ENCODE measurements at regions not wholly inside any gene's neighbourhood (a gene's known extent, or its start where the extent isn't known, plus 50 kb on each side); places are given as distances from the start of the nearest gene placed in this dataset.
"Not testable (repeated sequence)": the region's sequence is repeated elsewhere in the genome, so short reads cannot be mapped to it uniquely, and the experiment has no call there.

DNA sequence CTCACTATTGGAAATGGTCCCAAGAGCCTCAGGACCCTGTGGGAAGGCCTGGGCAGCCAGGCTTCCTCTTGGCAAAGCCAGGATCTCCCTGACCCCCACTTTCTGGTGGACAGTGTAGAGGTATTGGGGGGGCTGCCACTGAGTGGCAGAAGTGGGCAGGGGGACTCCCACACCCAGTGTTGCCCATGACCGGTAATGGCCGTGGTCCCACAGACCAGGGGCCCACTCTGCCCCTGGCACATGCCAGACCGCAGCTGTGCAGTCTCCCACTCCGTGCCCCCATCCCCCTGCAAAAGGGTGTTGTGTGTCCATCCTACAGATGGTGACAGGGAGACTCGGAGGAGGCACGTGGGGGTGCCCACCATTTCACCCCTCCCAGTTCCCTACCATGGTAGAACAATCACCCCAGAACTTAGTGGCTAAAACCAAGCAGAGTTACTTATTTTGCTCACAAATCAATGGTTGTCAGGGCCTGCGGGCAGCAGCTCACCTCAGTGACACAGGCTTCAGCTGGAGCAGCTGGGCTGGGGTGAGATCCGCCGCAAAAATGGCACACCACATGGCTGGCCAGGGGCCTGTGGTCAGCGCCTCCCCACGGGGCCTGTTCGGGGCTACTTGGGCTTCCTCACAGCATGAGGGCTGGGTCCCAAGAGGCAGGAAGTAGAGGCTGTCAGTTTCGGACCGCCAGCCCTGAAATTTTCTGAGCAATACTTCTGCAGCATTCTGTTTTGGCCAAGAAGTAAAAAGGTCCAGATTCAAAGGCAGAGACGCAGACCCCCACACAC, 59.0 kb upstream of the ZNF469 start:
- H3K4me1 ChIP-seq (replicated peaks) = peaks cover 19% of the 10 kb centered on the region

DNA sequence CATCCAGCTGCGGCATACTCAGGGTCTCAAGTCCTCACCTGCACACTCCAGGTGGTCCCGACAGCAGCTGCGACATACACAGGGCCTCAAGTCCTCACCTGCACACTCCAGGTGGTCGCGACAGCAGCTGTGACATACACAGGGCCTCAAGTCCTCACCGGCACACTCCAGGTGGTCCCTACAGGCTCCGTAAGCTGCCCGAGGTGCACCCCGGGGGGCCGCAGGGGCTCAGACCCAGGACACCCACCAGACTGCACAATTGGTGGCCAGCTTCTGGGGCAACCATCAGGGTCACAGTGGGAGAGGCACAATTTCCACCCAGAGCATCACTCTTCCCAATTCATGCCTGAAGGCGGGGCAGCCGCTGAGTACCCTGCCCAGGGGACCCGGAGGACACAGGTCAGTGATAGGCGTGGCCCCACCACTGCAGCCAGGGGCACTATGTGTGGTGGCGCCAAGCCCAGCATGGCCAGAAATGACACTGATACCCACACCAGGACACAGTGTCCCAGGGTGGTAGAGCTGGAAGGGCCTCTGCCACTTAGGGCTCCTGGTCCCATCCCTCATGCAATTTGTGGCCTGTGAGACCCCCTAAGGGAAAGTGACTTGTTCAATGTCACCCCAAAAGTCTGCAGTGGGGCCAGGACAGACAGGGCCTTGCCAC, 57.5 kb upstream of the ZNF469 start:
- DNase-seq (ENCODE audit: low read depth in 1 of 2, low spot score in 2 of 2) = no peak
- peaks cover 23% of the 10 kb centered on the region for H3K4me1 ChIP-seq (replicated peaks)
- no peak overlapping the region for H3K27ac ChIP-seq
- H3K9me3 ChIP-seq (replicated peaks) = peaks cover 6% of the 10 kb centered on the region
- no peaks in the 10 kb centered on the region for H3K27me3 ChIP-seq (replicated peaks)
- H3K4me3 ChIP-seq = no peak overlapping the region
- no peaks in the 10 kb centered on the region for H3K36me3 ChIP-seq

More for the DNA sequence above, 59.0 kb upstream of the ZNF469 start:
- DNase-seq (ENCODE audit: low read depth in 1 of 2, low spot score in 2 of 2) = no peak
- Histone ChIP-seq H3K27me3 (replicated peaks) (no peaks in the 10 kb centered on the region), H3K36me3 (no peaks in the 10 kb centered on the region), H3K27ac (no peak overlapping the region), H3K9me3 (replicated peaks) (peaks cover 6% of the 10 kb centered on the region), H3K4me3 (no peak overlapping the region)

DNA sequence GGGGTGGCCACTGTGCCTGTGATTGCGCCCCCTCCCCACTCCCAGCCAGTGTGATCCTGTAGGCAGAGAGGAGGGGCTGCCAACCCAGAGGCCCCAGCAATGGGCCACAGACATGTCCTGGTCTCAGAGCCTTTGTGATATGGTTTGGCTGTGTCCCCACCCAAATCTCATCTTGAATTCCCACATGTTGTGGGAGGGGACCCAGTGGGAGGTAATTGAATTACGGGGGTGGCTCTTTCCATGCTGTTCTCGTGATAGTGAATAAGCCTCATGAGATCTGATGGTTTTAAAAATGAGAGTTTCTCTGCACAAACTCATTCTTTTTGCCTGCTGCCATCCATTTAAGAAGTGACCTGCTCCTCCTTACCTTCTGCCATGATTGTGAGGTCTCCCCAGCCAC, 56.8 kb upstream of the ZNF469 start:
- peaks cover 30% of the 10 kb centered on the region for H3K4me1 ChIP-seq (replicated peaks)
- H3K27me3 ChIP-seq (replicated peaks) = no peaks in the 10 kb centered on the region
- H3K4me3 ChIP-seq = no peak overlapping the region
- peaks cover 3% of the 10 kb centered on the region for H3K36me3 ChIP-seq
- DNase-seq (ENCODE audit: low read depth in 1 of 2, low spot score in 2 of 2) = no peak
- H3K27ac ChIP-seq = peak overlapping the region; percentile 38
- peaks cover 2% of the 10 kb centered on the region for H3K9me3 ChIP-seq (replicated peaks)

DNA sequence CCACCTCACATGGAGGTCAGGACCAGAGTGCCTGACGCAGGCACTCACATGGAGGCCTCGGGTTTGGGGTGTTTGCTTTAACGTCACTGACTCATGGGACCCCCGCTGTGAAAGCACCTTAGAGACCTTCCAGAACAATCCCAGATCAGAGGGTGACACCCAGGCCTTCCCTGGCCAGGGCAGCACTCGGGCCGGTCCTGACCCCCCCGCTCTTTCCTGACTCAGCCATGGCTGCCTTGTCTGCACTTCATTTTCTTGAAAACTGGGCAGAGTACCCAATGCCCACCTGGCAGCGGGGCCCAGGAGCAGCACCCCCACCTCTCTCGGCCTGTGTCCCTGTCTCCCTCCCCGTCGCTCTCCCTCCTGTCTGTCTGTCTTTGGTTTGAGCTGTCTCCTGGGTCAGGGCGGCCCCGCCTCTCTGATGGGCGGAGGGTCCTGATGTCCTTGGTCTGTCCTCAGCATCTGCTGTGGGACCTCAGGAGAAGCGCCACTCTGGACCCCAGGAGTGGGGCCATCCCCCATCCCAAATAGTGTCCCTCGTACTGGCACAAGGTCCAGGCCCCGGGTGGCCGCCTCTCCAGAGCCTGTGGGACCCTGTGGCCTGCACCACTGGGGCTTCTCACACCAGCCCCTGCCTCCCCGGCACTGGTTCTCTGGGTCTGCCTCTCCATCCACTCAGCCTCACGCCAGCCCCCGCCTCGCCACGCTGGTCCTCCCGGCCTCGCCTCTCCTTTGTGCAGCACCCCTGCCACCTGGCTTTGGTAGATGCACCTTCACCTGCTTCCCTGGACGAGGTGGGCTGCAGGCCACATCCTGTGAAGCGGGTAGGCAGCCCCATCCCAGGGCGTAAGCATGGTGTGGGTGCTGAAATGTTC, 55.9 kb upstream of the ZNF469 start:
- Histone ChIP-seq H3K27me3 (replicated peaks) (no peaks in the 10 kb centered on the region), H3K36me3 (peaks cover 6% of the 10 kb centered on the region), H3K27ac (peak overlapping the region; percentile 38), H3K9me3 (replicated peaks) (no peaks in the 10 kb centered on the region; the same call in 1 of the 2 replicates), H3K4me1 (replicated peaks) (peaks cover 39% of the 10 kb centered on the region), H3K4me3 (no peak overlapping the region)
- no peak for DNase-seq (ENCODE audit: low read depth in 1 of 2, low spot score in 2 of 2)

DNA sequence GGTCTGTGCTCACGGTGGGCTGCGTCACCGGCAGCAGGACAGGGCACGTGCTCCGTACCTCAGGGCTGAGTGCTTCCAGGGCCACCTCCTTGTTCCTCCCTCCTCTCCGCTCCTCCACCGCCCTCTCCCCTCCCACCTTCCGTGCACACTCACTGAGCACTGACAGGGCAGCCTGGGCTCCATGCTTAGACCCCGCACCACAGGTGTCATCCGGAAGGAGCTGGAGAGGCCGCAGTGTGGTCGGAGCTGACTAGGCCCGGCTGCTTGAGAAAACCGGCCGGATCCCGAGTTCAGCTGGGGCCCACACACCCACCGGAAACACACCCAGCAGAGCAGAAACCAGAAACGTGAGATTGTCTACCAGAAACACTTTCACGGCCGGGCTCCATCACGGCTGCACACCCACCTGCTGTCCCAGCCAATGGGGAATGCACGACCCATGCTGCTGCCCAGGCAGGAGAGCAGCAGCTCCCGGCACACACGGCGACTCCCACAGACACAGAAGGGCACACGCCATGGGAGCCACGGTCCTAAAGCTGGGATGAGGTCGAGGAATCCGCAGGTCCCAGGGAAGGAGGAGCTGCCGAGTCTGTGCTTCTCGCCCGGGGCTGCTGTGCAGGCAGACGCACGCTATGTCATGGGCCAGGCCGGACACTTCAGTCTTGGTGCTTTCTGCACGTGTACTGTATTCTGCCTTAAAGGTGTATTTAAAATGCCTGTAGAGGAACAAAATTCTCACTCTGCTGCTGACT, 55.0 kb upstream of the ZNF469 start:
- H3K36me3 ChIP-seq = peaks cover 6% of the 10 kb centered on the region
- no peaks in the 10 kb centered on the region; the same call in 1 of the 2 replicates for H3K9me3 ChIP-seq (replicated peaks)
- H3K4me3 ChIP-seq = no peak overlapping the region
- peaks cover 47% of the 10 kb centered on the region for H3K4me1 ChIP-seq (replicated peaks)
- no peak for DNase-seq (ENCODE audit: low read depth in 1 of 2, low spot score in 2 of 2)
- H3K27me3 ChIP-seq (replicated peaks) = no peaks in the 10 kb centered on the region
- H3K27ac ChIP-seq = no peak overlapping the region

DNA sequence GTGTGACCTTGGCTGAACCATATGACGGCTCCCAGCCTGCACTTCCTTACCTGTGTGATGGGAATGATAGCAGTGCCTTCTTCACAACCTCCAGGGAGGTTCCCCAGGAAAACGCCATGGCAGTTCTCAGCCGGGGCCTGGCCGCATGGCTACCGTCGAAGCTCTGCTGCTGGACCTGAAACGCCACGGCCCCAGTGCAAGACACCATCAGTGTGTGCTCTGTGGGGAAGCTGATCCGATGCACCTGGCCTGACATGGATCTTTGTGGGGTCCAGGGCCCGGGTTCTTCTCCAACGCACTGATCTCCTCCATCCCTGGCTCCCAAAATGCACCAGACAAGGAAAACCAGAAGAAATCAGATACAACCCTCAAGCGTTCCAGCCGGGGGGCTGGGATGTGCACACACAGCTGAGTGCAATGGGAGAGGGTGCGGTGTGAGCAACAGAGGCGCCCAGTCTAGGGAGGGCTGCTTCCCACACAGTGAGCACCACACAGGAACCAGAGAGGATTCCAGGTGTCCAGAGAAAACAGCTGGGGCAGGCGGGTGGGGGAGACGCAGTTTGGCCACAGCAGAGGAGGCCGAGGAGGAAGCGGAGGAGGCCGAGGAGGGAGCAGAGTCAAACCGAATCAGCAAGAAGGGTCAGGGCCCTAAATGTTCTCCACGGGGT, 54.3 kb upstream of the ZNF469 start:
- no peaks in the 10 kb centered on the region for H3K27me3 ChIP-seq (replicated peaks)
- H3K27ac ChIP-seq = no peak overlapping the region
- H3K9me3 ChIP-seq (replicated peaks) = no peaks in the 10 kb centered on the region; the same call in 1 of the 2 replicates
- no peak overlapping the region for H3K4me3 ChIP-seq
- peaks cover 6% of the 10 kb centered on the region for H3K36me3 ChIP-seq
- DNase-seq (ENCODE audit: low read depth in 1 of 2, low spot score in 2 of 2) = no peak
- peaks cover 52% of the 10 kb centered on the region for H3K4me1 ChIP-seq (replicated peaks)

- no peak overlapping the region for H3K4me3 ChIP-seq
- H3K36me3 ChIP-seq = peaks cover 6% of the 10 kb centered on the region
- H3K27me3 ChIP-seq (replicated peaks) = no peaks in the 10 kb centered on the region
- no peak overlapping the region for H3K27ac ChIP-seq
- no peaks in the 10 kb centered on the region for H3K9me3 ChIP-seq (replicated peaks)
- DNase-seq (ENCODE audit: low read depth in 1 of 2, low spot score in 2 of 2) = no peak
- H3K4me1 ChIP-seq (replicated peaks) = peaks cover 62% of the 10 kb centered on the region
Observed at GRCh38 chr16:88329726-88330700, 52.7 kb upstream of the ZNF469 start.

DNA sequence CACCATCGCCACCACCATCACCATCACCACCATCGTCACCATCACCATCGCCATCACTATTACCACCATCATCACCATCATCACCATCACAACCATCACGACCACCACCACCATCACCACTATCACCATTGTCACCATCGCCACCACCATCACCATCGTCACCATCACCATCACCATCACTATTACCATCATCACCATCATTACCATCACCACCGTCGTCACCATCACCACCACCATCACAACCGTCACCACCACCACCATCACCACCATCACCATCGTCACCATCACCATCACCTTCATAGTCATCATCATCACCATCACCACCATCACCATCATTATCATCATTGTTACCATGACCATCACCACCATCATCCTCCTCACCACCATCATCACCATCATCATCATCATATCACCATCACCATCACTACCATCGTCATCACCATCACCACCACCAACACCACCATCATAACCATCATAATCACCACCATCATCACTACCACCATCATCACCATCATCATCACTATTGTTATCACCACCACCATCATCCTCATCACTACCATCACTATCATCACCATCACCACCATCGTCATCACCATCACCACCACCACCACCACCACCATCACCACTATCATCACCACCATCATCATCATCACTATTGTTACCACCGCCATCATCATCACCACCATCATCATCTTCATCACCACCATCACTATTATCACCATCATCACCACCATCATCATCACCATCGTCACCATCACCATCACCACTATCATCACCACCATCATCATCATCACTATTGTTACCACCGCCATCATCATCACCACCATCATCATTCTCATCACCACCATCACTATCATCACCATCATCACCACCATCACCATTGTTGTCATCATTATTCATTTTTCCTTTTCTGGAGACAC, 51.5 kb upstream of the ZNF469 start:
- no peak for DNase-seq (ENCODE audit: low read depth in 1 of 2, low spot score in 2 of 2)

DNA sequence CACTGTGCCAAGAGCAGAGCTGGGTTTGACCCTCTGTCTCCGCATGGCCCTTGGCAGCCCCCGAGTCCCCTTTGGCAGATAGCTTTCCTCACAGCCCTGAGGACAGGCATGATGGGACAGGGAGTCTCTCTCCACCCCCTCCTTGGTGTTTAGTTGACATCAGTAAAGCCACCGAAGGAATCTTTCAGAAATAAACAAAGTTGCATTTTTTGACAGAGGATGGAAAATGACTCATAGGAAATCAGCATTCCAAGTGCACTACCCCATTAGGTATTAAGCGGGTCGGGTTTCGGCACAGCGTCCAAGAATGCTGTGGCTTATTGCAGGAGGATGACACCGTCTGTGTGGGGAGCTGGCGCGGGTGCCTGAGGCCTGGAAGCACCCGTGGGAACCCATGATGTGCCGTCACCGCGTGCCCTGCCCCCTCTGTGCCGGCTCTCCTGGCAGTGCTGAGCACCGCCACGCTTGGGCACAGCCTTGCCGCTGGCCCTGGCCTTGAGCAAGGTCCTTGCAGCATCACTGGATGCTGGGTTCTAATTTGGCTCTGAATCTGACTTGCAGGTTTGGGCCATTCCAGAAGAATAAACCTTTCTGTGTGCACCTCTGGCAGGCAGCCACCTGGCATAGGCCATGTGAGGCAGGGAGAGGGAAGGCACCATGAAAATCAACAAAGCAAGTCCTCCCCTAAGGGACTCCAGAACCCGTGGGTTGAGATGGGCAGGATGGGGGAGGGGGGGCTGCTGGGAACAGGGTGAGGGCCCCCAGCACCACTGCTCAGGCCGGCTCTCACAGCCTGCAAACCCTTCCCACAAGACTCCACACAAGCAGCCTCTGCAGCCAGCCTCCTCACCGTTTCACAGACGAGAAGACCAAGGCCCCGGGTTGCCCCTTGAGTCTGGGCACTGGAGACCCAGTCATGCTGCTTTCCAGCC, 50.5 kb upstream of the ZNF469 start:
- peaks cover 6% of the 10 kb centered on the region for H3K36me3 ChIP-seq
- no peaks in the 10 kb centered on the region for H3K9me3 ChIP-seq (replicated peaks)
- peaks cover 44% of the 10 kb centered on the region for H3K4me1 ChIP-seq (replicated peaks)
- H3K27ac ChIP-seq = peak overlapping the region; percentile 100
- no peaks in the 10 kb centered on the region for H3K27me3 ChIP-seq (replicated peaks)
- peak overlapping the region; percentile 12 for H3K4me3 ChIP-seq
- peak; percentile 99 to 100 for DNase-seq (ENCODE audit: low read depth in 1 of 2, low spot score in 2 of 2)

More for the DNA sequence above, 51.5 kb upstream of the ZNF469 start:
- Histone ChIP-seq H3K9me3 (replicated peaks) (no peaks in the 10 kb centered on the region), H3K4me1 (replicated peaks) (peaks cover 55% of the 10 kb centered on the region), H3K4me3 (no peak overlapping the region), H3K27ac (peak overlapping the region; percentile 100), H3K36me3 (peaks cover 6% of the 10 kb centered on the region), H3K27me3 (replicated peaks) (no peaks in the 10 kb centered on the region)

DNA sequence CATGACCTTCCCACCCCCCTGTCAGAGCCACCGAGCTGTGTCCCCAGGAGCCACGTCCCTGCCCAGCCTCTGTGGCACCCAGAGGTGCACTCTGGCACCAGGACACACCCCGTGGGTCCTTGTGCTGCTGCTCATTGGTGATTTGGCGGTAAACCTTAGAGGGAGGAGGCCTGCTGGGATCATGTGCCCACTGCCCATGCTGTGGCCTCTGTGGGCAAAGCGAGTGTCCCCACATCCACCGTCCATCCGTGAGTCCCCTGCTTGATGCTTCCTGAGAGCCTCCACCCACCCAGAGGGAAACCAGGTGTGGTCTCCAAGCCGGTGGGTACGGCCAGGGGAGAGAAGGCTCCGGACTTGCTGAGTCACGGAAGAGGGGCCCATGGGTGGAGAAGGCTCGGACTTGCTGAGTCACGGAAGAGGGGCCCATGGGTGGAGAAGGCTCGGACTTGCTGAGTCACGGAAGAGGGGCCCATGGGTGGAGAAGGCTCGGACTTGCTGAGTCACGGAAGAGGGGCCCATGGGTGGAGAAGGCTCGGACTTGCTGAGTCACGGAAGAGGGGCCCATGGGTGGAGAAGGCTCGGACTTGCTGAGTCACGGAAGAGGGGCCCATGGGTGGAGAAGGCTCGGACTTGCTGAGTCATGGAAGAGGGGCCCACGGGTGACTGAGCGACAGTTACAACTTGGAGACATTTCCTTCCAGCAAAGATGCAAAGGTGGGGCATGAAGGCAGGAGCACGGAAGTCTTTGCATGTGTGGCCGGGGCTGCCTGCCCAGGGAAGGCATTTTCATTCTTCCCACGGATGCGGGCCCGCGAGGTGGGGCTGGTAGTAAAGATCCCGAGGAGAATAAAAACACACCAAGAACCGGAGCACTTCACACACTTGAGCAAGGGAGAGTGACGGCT, 49.6 kb upstream of the ZNF469 start:
- Histone ChIP-seq H3K4me3 (peak overlapping the region; percentile 28), H3K27ac (peak overlapping the region; percentile 100), H3K4me1 (replicated peaks) (peaks cover 43% of the 10 kb centered on the region)
- H3K36me3 ChIP-seq; H3K9me3 ChIP-seq (replicated peaks); H3K27me3 ChIP-seq (replicated peaks): not testable (repeated sequence)
- peak; percentile 84 for DNase-seq (ENCODE audit: low read depth in 1 of 2, low spot score in 2 of 2)

Measured in SJSA1 (cell line).